ENCODE measurements at regions not wholly inside any gene's neighbourhood (a gene's known extent, or its start where the extent isn't known, plus 50 kb on each side); places are given as distances from the start of the nearest gene placed in this dataset.
A peak's percentile ranks its signal among the peaks of the same experiment; 100 is the strongest.
"Not testable (repeated sequence)": the region's sequence is repeated elsewhere in the genome, so short reads cannot be mapped to it uniquely, and the experiment has no call there.

GRCh38 chr10:9244864-9245263, 1190.4 kb downstream of the GATA3 start:
- DNase-seq, result no peak

- no peak for DNase-seq
These were observed 1198.6 kb downstream of the GATA3 start for GRCh38 chr10:9253121-9253520.

DNA sequence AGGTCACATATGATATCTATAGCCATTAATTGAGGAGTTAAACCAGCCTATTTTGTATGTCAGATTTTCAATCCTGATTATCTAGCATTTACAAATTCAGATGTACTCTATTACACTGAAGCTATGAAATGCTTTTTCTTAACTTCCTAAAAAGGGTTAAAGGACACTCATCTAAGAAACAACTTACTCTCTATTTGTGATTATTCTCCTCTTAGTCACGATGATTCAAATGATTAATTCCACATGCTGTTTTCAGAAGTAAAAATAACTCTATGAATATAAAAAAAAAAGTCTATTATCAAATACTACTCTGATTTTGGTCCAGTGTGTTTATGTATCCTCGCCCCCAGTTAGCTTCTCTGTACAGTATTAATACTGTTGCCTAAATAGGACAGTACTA, 1199.9 kb downstream of the GATA3 start:
- no peak for DNase-seq

DNA sequence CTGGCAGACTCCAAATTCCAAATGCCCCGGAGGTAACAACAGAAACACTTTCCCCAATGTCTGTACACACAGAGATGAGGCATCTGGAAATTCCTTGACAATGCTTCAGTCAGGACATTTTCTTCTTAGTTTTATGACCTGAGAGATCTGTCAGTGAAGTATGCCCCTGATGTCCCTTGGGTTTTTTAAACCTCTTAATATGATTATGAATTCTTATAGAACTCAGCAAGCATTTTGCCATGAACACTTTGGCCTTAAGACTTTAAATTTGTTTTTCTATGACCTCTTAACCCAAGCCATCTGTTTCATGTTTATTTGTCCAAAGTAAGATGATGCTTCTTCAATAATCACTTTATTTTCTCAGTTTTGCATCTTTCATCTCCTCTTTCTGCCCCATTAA, 1206.2 kb downstream of the GATA3 start:
- no peak for DNase-seq

DNA sequence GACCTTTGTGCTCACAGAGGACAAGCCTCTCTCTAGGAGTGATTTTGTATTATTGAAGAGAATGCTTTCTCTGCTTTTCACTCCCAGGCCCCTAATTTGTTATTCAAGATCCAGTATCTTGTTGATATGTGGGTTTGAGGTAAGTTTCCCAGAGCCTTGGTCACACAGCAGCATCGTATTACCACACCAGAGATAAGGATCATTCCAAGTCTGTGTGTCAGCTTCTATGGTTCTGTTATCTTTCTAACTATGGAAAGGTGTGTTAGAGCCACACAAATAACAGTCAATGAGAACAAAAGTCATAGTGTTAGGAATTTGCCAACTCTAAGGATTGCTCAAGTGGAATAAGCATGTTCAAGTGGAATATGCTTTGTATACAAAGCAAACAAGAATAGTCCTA, 1208.3 kb downstream of the GATA3 start:
- DNase-seq, result no peak

DNA sequence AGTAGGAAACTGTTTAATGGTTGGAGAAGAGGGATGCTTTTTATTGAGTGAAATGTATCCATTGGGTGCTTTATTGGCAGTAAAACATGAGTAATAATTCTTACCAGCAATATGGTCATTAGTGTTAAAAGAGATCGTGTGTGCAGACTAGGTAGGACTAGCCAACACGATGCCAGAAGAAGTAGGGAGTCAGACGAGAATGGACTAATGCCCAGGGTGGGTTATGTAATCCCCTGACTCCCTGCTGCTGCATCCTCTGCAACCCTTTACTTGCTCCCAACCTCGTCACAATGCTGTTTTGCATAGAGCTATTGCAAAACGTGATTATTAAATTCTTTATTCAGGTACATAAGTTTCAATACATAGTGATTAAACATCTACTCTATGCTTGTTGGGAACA, 1213.7 kb downstream of the GATA3 start:
- DNase-seq, result peak in 1 of 14 donors; percentile 44

- DNase-seq, result not testable (repeated sequence)
These were observed 1218.8 kb downstream of the GATA3 start for GRCh38 chr10:9273126-9273833.

DNA sequence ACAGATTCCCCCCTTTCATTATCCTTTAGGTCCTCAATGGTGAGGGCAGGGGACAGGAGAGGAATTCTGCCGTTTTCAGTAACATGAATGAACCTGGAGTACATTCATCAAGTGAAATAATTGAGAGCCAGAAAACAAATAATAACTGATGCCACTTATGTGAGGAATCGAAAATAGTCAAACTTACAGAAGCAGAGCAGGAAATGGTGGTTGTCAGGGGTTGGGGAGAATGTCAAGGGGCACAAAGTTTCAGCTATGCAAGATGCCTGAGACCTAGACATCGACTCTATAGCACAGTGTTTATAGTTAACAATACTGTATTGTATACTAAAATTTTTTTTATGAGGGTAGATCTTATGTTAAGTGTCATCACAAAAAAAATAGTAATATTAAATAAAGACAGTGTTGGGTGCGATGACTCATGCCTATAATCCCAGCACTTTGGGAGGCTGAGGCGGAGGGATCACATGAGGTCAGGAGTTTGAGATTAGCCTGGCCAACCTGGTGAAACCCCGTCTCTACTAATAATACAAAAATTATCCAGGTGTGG, 1219.8 kb downstream of the GATA3 start:
- no peak for DNase-seq

DNA sequence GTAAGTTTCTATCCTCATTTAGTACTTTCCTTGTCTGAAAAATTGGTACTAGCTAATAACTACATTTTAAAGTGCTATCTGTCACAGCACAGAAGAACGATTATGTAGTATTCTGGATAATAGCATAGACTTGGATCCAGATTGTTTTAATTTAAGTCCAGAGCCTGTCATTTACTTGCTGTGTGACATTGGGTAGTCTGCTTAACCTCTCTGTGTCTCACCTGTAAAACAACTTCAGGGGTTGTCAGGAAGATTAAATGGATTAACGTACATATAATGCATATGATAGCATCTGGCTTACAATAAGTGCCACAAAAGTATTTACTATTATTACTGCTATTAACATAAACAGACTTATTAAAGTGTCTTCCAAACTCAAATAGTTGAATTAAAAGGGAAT, 1221.4 kb downstream of the GATA3 start:
- no peak for DNase-seq

- no peak for DNase-seq
These were observed 1231.2 kb downstream of the GATA3 start for GRCh38 chr10:9285690-9286089.

DNA sequence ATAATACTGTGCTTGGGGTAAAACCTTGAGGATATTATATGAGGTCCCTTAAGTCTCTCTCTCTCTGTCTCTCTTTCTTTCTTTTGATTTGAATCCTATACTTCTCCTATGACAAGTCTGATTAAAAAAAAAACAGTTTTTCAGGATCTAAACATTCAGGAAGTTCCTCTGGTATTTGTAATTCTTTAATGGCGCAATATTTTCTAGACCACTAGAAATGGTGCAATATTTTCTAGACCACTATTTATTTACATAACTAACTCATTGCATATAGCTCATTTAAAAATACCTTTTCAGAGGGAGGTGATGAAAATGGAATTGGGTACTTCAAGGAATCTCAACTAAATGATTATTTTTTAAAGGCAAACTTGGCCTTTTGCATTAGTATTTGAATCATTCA, 1235.3 kb downstream of the GATA3 start:
- no peak for DNase-seq

- DNase-seq, result no peak
These were observed 1236.6 kb downstream of the GATA3 start for GRCh38 chr10:9291081-9291480.

DNA sequence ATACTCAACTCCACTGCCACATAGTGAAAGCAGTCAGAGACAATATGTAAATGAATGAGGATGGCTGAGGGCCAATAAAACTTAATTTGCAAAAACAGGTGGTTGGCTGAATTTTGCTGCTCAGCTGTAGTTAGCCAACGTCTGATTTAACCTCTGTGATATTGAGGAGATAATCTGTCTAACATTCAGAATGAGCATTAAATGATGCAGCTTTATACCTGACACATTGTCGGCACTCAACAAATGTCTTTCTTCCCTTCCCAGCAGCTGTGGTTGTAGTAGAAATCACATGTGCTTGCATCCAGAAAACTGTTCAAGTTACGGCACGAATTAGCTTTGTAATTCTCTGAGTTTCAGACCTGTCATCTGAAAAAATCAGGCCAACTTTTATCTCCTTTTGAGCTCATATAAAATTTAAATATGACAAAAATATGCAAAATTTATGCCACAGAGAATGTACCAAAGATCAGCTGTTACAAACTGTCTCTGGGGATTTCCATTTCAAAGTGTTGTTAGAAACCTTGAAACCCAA, 1239.7 kb downstream of the GATA3 start:
- DNase-seq, result no peak

DNA sequence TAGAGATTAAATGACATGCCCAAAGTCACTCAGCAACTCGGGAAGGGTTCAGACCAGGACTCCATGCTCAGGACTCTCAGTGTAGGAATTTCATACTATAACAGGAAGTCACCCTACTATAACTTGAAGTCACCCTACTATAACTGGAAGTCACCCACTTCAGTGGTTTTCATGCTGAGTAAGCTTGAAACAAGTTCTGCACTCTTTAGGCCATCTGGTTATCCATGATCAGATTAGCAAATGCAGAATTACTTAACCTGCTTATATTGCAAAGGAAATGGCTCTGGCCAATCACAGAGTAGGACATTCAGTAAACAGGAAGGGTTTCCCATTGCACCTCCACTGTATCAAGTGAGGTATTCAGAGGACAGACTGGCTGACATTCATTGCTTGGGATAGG, 1240.4 kb downstream of the GATA3 start:
- DNase-seq, result no peak

GRCh38 chr10:9296190-9296589, 1241.7 kb downstream of the GATA3 start:
- DNase-seq, result no peak

DNA sequence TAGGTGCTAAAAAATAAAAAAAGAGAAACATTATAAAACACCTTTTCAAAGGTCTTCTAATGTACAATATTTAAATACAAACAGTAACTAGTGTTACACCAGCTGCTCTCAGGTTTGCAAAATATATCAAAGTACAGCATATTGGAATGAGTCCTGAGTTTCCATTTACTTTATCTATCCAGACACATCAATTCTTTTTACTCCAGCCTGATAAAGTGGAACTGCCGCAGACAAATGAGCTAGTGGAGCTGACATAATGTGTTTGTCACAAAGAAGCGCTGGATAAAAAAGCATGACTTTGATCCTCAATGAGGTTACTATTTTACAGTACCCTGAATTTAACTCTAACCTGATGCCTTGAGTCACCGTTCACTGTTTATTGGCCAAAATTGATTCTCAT, 1243.1 kb downstream of the GATA3 start:
- no peak for DNase-seq

- peak in 1 of 14 donors; percentile 1 for DNase-seq
These were observed 1245.5 kb downstream of the GATA3 start for GRCh38 chr10:9299966-9300365.

GRCh38 chr10:9301148-9301547, 1246.7 kb downstream of the GATA3 start:
- no peak for DNase-seq

DNA sequence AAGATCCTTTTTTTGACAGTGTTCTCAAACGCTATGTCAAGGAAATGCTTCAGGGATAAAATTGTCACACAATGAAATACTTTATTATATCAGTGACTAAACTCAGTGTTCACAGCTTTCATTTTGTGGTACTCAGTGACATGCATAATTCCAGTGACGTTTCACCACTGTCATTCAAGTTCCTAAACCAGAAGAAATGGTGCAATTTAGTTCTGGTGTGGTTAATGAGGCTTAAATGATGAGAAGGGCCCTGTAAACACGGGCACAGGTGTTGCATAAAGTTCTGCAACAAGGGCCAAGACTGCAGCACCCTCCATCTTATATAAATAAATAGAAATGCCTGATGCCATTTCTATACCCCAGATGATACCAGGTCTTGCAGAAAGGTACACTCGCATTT, 1247.1 kb downstream of the GATA3 start:
- DNase-seq, result no peak

DNA sequence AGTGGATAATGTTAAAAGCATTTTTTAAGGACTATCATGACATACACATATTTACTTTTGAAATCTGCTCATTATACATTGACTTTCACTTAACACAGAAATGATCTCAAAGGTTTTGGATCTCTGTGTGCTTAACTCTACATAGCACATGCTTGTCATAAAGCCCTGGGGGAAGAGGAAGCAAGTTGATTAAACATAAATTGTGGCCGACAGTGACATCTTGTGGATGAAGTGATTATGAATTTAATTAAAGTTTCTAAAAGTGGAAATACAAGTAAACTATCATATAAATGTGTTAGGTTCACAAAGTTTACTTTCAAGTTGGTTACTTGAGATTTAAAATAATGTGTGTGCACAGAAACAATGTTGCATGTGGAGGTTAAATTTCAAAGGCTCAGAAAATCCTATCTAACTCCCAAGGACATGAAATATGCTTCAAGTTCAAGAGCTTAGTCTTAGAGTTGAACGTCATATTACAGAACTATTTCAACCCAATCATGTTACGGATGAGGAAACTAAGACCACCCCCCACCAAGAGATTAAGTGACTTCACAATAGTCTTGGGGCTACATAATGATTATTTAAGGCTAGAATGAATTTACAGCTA, 1247.8 kb downstream of the GATA3 start:
- DNase-seq, result peak in 1 of 14 donors; percentile 11

DNA sequence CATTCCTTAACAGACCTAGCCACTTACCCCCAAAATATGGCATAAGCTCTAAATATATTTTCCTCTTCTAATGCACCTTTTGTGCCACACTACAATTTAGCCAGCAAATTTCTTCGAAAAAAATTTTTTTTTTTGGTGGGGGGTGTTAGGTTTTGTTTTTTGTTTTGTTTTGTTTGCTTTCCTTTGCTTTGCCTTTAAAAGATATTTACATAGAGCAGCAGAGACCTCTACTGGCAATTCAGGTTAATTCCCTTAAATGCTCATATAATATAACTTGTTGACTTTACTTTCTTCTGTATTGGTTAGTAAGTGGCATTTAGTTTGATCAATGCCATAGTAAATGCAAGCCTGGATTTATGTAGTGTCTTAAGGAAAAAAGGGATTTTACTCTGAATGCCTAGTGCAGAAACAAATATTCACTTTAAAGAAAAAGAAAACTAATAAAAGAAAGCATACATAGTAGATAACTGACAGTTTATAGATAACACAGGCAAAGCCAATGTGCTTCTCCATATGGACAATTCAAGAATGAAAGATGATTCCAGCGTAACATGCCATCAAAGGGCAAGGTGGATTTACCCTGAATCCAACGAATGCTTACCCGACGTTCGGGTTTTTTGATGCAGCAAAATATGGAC, 1250.6 kb downstream of the GATA3 start:
- DNase-seq, result no peak

GRCh38 chr10:9311702-9312499, 1257.4 kb downstream of the GATA3 start:
- no peak for DNase-seq

DNA sequence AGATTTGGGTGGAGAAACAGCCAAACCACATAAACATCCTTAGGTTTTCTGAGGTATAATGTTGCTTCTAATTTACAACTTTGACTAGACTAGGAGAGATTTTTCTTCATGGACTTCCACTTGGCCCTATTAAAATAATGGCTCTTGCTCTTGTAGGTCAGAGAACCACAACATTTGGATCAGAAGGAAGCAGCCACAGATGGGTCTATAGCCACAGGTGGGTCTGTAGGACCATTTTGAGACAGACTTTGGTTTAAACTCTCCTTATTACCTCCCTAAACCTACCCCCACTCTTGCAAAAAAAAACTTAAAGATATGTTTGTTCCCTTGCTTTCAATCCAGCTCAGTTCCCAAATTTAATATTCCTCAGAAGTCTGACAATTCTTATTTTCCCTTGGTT, 1260.8 kb downstream of the GATA3 start:
- DNase-seq, result no peak
